ENCODE measurements at regions not wholly inside any gene's neighbourhood (a gene's known extent, or its start where the extent isn't known, plus 50 kb on each side); places are given as distances from the start of the nearest gene placed in this dataset.

DNA sequence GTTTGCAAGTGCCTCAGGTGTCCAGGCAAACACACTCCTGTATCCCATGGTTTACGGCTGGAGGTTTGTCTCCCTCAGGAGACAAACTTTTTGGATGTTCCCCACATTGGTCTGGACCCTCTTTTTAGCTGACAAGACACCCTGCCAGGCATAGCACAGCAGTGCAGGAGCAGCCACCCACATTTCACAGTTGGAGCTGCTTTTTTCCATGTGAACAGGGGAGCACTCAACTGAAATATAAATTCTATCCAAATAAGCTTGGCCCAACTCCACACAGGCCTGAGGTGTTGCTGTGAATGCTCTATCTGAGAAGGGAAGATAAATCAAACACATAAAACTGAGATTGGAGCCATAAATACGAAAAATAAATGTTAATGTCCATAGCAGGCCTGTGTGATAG, 501.3 kb upstream of the IL12A start:
- TF ChIP-seq, protein P1, sequence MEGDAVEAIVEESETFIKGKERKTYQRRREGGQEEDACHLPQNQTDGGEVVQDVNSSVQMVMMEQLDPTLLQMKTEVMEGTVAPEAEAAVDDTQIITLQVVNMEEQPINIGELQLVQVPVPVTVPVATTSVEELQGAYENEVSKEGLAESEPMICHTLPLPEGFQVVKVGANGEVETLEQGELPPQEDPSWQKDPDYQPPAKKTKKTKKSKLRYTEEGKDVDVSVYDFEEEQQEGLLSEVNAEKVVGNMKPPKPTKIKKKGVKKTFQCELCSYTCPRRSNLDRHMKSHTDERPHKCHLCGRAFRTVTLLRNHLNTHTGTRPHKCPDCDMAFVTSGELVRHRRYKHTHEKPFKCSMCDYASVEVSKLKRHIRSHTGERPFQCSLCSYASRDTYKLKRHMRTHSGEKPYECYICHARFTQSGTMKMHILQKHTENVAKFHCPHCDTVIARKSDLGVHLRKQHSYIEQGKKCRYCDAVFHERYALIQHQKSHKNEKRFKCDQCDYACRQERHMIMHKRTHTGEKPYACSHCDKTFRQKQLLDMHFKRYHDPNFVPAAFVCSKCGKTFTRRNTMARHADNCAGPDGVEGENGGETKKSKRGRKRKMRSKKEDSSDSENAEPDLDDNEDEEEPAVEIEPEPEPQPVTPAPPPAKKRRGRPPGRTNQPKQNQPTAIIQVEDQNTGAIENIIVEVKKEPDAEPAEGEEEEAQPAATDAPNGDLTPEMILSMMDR (IDR thresholded peaks at IDR 0.05; ENCODE audit: low read depth, low read length, poor library complexity, severe bottlenecking), result no peak
- no peak for TF ChIP-seq EZH2phosphoT487 (IDR thresholded peaks at IDR 0.05; ENCODE audit: borderline replicate concordance, low read length)

All from DOHH2 (cell line).